ENCODE measurements at regions not wholly inside any gene's neighbourhood (a gene's known extent, or its start where the extent isn't known, plus 50 kb on each side); places are given as distances from the start of the nearest gene placed in this dataset.

GRCh38 chr3:189455641-189456417, 175.4 kb upstream of the TP63 start:
- CTCF ChIA-PET, result no interaction called here
- BruUV-seq (replicated peaks), result no TSS peak
- in situ Hi-C loops (cut with HindIII; ENCODE audit: low pct_unique_long_range_greater_than_20kb, low sequenced_read_pairs), result no loop called here
- Histone ChIP-seq H3K4me3 (ENCODE audit: low read depth in 2 of 2, low read length in 2 of 2) (no peak overlapping the region), H3K4me1 (ENCODE audit: control insufficient read depth, insufficient read depth, low read length) (no peaks in the 10 kb centered on the region), H3K9me3 (ENCODE audit: control insufficient read depth, insufficient read depth, low read depth, low read length) (no peaks in the 10 kb centered on the region; the same call in 1 of the 2 replicates), H3K36me3 (ENCODE audit: control insufficient read depth, insufficient read depth, low read length) (no peaks in the 10 kb centered on the region), H3K27ac (ENCODE audit: low read length) (no peak overlapping the region), H3K27me3 (ENCODE audit: control insufficient read depth, insufficient read depth, low read length) (no peaks in the 10 kb centered on the region)
- POLR2A ChIA-PET, result no interaction called here
- no peak for DNase-seq (ENCODE audit: low read depth, low spot score)
- intact Hi-C loops (cut with micrococcal nuclease; ENCODE audit: unreplicated experiment), result no loop called here
- no peak for ATAC-seq
- no peak for TF ChIP-seq CTCF (IDR thresholded peaks at IDR 0.05)
- TF ChIP-seq, protein P1, sequence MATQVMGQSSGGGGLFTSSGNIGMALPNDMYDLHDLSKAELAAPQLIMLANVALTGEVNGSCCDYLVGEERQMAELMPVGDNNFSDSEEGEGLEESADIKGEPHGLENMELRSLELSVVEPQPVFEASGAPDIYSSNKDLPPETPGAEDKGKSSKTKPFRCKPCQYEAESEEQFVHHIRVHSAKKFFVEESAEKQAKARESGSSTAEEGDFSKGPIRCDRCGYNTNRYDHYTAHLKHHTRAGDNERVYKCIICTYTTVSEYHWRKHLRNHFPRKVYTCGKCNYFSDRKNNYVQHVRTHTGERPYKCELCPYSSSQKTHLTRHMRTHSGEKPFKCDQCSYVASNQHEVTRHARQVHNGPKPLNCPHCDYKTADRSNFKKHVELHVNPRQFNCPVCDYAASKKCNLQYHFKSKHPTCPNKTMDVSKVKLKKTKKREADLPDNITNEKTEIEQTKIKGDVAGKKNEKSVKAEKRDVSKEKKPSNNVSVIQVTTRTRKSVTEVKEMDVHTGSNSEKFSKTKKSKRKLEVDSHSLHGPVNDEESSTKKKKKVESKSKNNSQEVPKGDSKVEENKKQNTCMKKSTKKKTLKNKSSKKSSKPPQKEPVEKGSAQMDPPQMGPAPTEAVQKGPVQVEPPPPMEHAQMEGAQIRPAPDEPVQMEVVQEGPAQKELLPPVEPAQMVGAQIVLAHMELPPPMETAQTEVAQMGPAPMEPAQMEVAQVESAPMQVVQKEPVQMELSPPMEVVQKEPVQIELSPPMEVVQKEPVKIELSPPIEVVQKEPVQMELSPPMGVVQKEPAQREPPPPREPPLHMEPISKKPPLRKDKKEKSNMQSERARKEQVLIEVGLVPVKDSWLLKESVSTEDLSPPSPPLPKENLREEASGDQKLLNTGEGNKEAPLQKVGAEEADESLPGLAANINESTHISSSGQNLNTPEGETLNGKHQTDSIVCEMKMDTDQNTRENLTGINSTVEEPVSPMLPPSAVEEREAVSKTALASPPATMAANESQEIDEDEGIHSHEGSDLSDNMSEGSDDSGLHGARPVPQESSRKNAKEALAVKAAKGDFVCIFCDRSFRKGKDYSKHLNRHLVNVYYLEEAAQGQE (IDR thresholded peaks at IDR 0.05; ENCODE audit: insufficient read depth in 1 of 2, low read depth in 2 of 2, low read length in 1 of 2), result no peak
- TF ChIP-seq TCF7L2 (IDR thresholded peaks at IDR 0.05; ENCODE audit: low read depth, low read length), result no peak
- no peak for TF ChIP-seq SIN3A (IDR thresholded peaks at IDR 0.05; ENCODE audit: borderline replicate concordance, insufficient read depth, low read depth, low read length)
- TF ChIP-seq POLR2AphosphoS5 (IDR thresholded peaks at IDR 0.05; ENCODE audit: low read depth, low read length), result no peak

DNA sequence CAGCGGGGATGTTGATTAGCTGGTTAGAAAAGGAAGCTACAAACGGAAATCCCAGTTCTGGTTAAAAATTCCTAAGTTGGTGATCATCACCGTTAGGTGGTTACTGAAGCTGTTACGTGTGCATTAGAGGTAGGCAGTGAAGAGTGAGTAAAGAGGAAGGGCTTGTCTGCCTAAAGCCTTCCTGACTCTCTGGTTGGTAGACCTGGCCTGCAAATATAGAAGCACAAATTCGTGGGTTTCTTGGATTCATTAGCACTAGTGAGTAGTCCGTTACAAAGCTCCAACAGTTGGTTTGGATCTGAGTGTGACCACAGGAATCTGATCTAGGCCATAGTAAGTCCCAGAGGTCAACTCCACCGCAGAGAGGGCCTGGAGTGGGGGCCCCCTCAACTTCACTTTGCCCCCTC, 174.0 kb upstream of the TP63 start:
- TF ChIP-seq, protein P1 (IDR thresholded peaks at IDR 0.05; ENCODE audit: insufficient read depth in 1 of 2, low read depth in 2 of 2, low read length in 1 of 2), result no peak
- TF ChIP-seq POLR2AphosphoS5 (IDR thresholded peaks at IDR 0.05; ENCODE audit: low read depth, low read length) (no peak), TCF7L2 (IDR thresholded peaks at IDR 0.05; ENCODE audit: low read depth, low read length) (no peak), CTCF (IDR thresholded peaks at IDR 0.05) (no peak)
- no TSS peak for BruUV-seq (replicated peaks)
- ATAC-seq (no peak), DNase-seq (ENCODE audit: low read depth, low spot score) (no peak)
- Histone ChIP-seq H3K36me3 (ENCODE audit: control insufficient read depth, insufficient read depth, low read length) (no peaks in the 10 kb centered on the region), H3K4me1 (ENCODE audit: control insufficient read depth, insufficient read depth, low read length) (no peaks in the 10 kb centered on the region), H3K9me3 (ENCODE audit: control insufficient read depth, insufficient read depth, low read depth, low read length) (no peaks in the 10 kb centered on the region; the same call in 1 of the 2 replicates), H3K27me3 (ENCODE audit: control insufficient read depth, insufficient read depth, low read length) (no peaks in the 10 kb centered on the region), H3K4me3 (ENCODE audit: low read depth in 2 of 2, low read length in 2 of 2) (no peak overlapping the region), H3K27ac (ENCODE audit: low read length) (no peak overlapping the region)
- intact Hi-C loops (cut with micrococcal nuclease; ENCODE audit: unreplicated experiment), result no loop called here
- ChIA-PET CTCF (no interaction called here), POLR2A (no interaction called here)
- in situ Hi-C loops (cut with HindIII; ENCODE audit: low pct_unique_long_range_greater_than_20kb, low sequenced_read_pairs), result no loop called here
